ENCODE measurements at regions not wholly inside any gene's neighbourhood (a gene's known extent, or its start where the extent isn't known, plus 50 kb on each side); places are given as distances from the start of the nearest gene placed in this dataset.

DNA sequence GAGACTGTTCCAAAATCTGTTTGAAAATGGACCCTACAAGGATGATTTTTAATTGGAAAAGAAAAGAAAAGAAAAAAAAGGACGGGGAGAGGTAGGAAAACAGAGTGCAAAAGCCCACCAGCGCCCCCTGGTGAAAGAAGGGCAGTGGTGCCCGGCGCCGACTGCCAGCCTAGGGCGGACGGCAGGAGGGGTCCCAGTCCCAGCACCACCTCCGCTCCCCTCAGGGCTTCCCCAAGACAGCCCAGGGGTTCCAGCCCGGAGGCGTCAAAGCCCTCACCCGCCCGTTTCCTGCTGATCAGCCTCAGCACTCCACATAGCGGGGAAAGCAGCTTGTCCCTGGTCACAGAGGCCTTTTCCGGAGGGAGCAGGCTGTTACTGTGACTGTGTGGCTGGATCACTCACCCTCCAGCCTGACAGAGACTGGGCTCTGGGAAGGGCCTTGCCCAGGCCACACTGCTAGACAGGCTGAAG is 213.9 kb downstream of the TFCP2L1 start:
- H3K27ac ChIP-seq: no peak overlapping the region
- H3K27me3 ChIP-seq (ENCODE audit: insufficient read depth in 3 of 3, low read length in 2 of 3): peaks cover 0 to 11% (median 8%) of the 10 kb centered on the region in 3 donors
- DNase-seq (peak; percentile 63 to 84), ATAC-seq (peak; percentile 63 to 83 (median 67))
- 14 to 16% (median 16%) methylated on average over 14 of the region's 14 CpGs for whole genome bisulfite sequencing, 3 donors
- intact Hi-C loops (cut with DNase I): loop anchor here (2.0 to 5.0 kb wide), 4 partner anchors 192 to 376 kb away; partner anchors contain the start of gene GLI2 (in 2 of the 2)
- no peaks in the 10 kb centered on the region for H3K36me3 ChIP-seq (ENCODE audit: insufficient read depth in 1 of 2, low read depth in 1 of 2)
- TF ChIP-seq, protein P1, sequence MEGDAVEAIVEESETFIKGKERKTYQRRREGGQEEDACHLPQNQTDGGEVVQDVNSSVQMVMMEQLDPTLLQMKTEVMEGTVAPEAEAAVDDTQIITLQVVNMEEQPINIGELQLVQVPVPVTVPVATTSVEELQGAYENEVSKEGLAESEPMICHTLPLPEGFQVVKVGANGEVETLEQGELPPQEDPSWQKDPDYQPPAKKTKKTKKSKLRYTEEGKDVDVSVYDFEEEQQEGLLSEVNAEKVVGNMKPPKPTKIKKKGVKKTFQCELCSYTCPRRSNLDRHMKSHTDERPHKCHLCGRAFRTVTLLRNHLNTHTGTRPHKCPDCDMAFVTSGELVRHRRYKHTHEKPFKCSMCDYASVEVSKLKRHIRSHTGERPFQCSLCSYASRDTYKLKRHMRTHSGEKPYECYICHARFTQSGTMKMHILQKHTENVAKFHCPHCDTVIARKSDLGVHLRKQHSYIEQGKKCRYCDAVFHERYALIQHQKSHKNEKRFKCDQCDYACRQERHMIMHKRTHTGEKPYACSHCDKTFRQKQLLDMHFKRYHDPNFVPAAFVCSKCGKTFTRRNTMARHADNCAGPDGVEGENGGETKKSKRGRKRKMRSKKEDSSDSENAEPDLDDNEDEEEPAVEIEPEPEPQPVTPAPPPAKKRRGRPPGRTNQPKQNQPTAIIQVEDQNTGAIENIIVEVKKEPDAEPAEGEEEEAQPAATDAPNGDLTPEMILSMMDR (IDR thresholded peaks at IDR 0.05): peak; percentile 97
- H3K4me3 ChIP-seq: no peak overlapping the region
- H3K4me1 ChIP-seq: no peaks in the 10 kb centered on the region
- H3K9me3 ChIP-seq: no peaks in the 10 kb centered on the region

DNA sequence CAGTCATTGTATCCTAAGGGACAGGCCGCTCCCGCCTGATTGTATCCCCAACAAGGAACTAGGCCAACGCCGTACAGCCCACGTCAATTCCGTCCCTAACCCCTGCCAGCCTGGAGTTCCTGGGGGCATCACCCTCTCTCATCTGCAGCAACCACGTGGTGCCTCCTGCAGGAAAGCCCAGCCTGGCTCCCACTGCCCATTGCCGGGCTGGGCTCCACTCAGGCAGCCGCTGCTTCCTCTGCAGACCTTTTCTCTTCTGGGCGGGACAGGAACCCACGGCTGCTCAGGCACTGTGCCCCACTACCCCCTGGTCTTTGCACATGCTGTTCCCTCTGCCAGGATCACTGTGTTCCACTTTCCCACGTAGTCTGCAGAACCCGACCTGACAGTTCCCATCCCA is 212.2 kb downstream of the TFCP2L1 start:
- ATAC-seq: no peak
- no peak overlapping the region for H3K4me3 ChIP-seq
- 81 to 86% (median 84%) methylated on average over 13 of the region's 13 CpGs for WGBS, 3 donors
- H3K4me1 ChIP-seq: no peaks in the 10 kb centered on the region
- H3K27me3 ChIP-seq (ENCODE audit: insufficient read depth in 3 of 3, low read length in 2 of 3): peaks cover 0 to 16% (median 8%) of the 10 kb centered on the region in 3 donors
- no peaks in the 10 kb centered on the region for H3K36me3 ChIP-seq (ENCODE audit: insufficient read depth in 1 of 2, low read depth in 1 of 2)
- DNase-seq: no peak
- no peak overlapping the region for H3K27ac ChIP-seq
- TF ChIP-seq, protein P1 (IDR thresholded peaks at IDR 0.05): no peak
- no peaks in the 10 kb centered on the region for H3K9me3 ChIP-seq
- intact Hi-C loops (cut with DNase I): loop anchor here in 1 of 2 donors (5.0 kb wide), 1 partner anchor 335 kb away; the partner anchor contains the start of gene GLI2

DNA sequence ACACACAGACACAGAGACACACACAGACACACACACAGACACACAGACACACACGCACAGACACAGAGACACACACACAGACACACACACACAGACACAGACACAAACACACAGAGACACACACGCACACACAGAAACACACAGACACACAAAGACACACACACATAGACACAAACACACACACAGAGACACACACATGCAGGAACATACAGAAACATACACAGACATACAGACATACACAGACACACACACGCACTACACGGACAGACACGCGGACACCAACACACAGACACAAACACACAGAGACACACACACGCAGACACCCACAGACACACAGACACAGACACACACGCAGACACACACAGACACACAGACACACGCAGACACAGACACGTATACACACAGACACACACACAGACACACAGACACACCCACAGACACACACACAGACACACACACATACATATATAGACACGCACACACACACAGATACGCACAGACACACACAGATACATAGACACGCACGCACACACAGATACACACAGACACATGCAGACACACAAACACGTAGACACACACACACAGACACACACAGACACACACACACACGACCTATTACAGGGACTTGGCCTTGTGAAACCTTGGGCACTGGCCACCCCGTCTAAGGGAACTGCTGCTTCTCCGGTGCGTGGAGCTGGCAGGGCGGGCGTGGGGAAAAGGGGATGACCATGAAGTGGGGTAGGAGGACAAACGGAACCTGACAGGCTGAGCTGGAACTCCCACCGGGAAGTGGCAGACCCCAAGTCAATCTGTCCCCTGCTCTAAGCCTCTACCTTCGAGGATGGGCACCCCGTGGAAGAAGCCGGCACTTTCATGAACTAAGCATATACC is 211.4 kb downstream of the TFCP2L1 start:
- Histone ChIP-seq H3K27me3 (ENCODE audit: insufficient read depth in 3 of 3, low read length in 2 of 3) (peaks cover 0 to 16% (median 7%) of the 10 kb centered on the region in 3 donors), H3K27ac (no peak overlapping the region), H3K36me3 (ENCODE audit: insufficient read depth in 1 of 2, low read depth in 1 of 2) (no peaks in the 10 kb centered on the region), H3K4me1 (no peaks in the 10 kb centered on the region), H3K9me3 (no peaks in the 10 kb centered on the region), H3K4me3 (no peak overlapping the region)
- TF ChIP-seq, protein P1 (IDR thresholded peaks at IDR 0.05): no peak
- DNase-seq (no peak), ATAC-seq (no peak)
- 91 to 94% (median 94%) methylated on average over 26 of the region's 26 CpGs for whole genome bisulfite sequencing, 3 donors
- intact Hi-C loops (cut with DNase I): loop anchor here in 1 of 2 donors (5.0 kb wide), 1 partner anchor 336 kb away; the partner anchor contains the start of gene GLI2

DNA sequence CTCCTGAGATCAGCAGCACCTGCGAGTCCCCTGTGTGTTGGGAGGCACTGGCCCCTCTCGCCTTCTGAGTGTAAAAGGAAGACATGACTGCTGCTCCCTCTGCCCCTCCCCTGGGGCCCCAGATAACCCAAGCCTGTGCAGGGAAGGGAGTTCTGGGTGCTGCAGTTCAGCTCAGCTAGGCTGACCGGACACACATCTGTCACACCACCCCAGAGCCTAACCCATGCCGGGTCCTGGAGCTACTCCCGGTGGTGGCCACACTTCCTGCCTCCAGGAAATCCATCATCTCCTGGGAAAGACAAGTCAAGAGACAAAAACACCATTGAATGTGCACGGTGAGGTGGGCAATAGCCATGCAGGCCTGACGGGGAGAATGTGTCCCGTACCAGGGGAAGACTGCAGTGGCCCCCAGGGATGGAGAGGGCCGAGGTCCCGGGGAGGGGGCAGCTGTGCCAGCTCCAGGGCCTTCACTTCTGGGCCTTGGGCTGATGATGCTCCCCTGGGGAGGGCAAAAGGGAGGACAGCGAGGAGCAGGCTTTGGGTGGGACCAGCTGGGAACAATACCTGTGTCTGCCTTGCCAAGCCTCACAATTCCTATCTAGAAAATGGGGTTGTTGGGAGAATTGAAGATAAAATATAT is 210.6 kb downstream of the TFCP2L1 start:
- DNase-seq: no peak
- peaks cover 0 to 16% (median 7%) of the 10 kb centered on the region in 3 donors for H3K27me3 ChIP-seq (ENCODE audit: insufficient read depth in 3 of 3, low read length in 2 of 3)

More for the DNA sequence above, 210.6 kb downstream of the TFCP2L1 start:
- no peaks in the 10 kb centered on the region for H3K9me3 ChIP-seq
- TF ChIP-seq, protein P1 (IDR thresholded peaks at IDR 0.05): no peak
- no peaks in the 10 kb centered on the region for H3K36me3 ChIP-seq (ENCODE audit: insufficient read depth in 1 of 2, low read depth in 1 of 2)
- no peaks in the 10 kb centered on the region for H3K4me1 ChIP-seq
- ATAC-seq: no peak
- WGBS, 3 donors: 63 to 75% (median 65%) methylated on average over 11 of the region's 11 CpGs
- intact Hi-C loops (cut with DNase I): loop anchor here in 1 of 2 donors (5.0 kb wide), 1 partner anchor 337 kb away; the partner anchor contains the start of gene GLI2
- H3K27ac ChIP-seq: no peak overlapping the region
- no peak overlapping the region for H3K4me3 ChIP-seq

Data from psoas muscle (tissue), 7 donors.